OCI-LY7 (cell line): ENCODE measurements at regions not wholly inside any gene's neighbourhood (a gene's known extent, or its start where the extent isn't known, plus 50 kb on each side); places are given as distances from the start of the nearest gene placed in this dataset.

Source experiments
- EZH2phosphoT487 ChIP-seq: fragments of 200-600 bp; sonication (generic); IDR thresholded peaks from 2 replicates; pipeline ENCODE4 v1.6.1; 2018; ENCODE audit warnings: low read depth, borderline replicate concordance, mild to moderate bottlenecking, mixed run types, antibody characterized with exemption, low read length, moderate library complexity, mixed read lengths
- TF ChIP-seq, protein P1 (sequence below): fragments of 200-600 bp; sonication (generic); conservative IDR thresholded peaks from 2 replicates; pipeline ENCODE4 v1.5.1; 2014; ENCODE audit warnings: mild to moderate bottlenecking, antibody characterized with exemption, low read length, moderate library complexity, mixed read lengths

DNA sequence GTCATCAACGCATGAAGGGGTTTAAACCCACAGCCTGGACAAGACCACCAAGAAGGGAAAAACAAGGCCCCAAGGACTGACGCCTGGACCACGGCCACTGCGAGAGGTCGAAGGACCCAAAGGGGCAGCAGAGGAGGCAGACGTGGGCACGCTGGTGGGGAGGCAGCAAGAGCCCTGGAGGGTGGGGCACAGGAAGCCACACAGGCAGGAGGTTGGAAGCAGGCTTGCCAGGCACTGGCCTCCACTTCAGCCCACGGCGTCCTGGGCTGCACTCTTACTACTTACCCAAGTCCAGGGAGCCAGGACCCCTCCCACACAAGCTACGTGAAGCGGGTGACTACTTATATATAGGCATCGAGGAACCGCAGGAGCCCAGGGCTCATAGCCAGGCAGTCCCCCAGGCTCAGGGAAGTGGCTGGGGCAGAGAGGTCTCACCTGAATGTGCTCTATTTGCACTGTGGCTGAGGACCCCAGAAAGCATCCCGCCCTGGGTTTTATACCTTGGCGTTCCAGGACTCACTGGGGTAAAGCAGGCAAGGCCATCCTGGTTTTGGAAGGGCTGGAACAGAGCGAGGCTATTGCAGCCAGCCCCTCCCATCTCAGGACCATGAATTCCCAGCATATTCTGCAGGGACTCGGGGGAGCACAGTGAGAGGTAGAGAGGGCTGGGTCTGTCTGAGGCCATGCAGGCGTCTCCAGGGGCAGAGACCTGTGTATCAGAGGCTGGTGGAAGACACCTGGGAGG is 113.8 kb upstream of the AFDN start:
- no peak for TF ChIP-seq EZH2phosphoT487
- TF ChIP-seq, protein P1, sequence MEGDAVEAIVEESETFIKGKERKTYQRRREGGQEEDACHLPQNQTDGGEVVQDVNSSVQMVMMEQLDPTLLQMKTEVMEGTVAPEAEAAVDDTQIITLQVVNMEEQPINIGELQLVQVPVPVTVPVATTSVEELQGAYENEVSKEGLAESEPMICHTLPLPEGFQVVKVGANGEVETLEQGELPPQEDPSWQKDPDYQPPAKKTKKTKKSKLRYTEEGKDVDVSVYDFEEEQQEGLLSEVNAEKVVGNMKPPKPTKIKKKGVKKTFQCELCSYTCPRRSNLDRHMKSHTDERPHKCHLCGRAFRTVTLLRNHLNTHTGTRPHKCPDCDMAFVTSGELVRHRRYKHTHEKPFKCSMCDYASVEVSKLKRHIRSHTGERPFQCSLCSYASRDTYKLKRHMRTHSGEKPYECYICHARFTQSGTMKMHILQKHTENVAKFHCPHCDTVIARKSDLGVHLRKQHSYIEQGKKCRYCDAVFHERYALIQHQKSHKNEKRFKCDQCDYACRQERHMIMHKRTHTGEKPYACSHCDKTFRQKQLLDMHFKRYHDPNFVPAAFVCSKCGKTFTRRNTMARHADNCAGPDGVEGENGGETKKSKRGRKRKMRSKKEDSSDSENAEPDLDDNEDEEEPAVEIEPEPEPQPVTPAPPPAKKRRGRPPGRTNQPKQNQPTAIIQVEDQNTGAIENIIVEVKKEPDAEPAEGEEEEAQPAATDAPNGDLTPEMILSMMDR: no peak
